DMS53 (cell line): ENCODE measurements at regions not wholly inside any gene's neighbourhood (a gene's known extent, or its start where the extent isn't known, plus 50 kb on each side); places are given as distances from the start of the nearest gene placed in this dataset.

Experiments
- DNase-seq: peaks from one replicate; lab custom pipeline; 2025; lab: John Stamatoyannopoulos, UW

- DNase-seq = no peak
Measured at GRCh38 chr6:134708079-134708478, 241.8 kb downstream of the ALDH8A1 start.

DNA sequence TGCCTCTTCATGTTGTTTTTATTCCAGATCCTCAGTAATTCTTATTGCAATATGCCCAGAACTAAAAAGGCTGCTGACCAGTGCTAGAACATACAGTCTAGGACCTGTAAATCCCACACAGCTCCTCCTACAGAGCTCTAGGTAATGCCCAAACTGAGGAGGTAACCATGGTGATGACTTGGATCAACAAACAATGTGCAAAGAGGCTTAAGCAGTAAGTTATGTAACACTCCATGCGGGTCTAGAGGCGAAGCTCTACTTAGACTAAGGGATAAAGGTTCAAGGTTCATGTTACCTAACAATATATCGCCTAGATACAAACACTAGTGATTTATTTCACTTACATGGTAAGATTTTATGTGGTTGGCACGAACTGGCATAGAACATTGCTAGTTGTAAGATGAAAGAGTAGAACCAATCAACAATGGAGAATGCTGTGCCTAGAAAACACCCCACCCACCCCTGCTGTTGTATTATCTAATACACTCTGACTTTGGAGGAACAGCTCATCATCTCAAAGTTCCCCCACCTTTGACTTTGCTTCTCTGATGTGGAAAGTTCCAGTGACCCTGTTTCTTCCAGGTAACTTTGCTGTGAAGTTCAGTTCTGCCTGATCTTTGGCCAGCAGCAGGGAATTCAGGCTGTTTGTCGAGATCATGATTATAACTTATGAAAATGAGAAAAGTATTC is 242.4 kb downstream of the ALDH8A1 start:
- peak; percentile 91 for DNase-seq

- DNase-seq = peak; percentile 2
Measured at GRCh38 chr6:134706806-134707205, 243.1 kb downstream of the ALDH8A1 start.

DNA sequence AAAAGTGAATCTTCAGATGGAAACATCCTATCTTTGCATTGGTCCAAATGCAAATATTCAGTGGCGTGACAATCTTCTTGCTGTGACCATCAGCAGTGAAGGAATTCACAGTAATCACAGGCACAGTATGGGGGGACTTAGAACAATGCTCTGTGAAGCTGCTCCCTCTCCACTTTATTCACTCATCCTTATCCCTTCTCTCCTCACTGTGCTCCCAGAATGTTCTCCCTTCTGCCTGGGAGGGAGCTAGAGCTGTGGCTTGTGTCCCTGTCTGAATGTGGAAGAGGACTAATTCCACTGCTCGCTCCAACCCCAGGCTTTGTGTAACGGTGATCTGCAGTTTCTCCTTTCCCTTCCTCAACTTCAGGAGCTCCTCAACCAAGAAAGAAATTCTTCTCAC is 243.7 kb downstream of the ALDH8A1 start:
- DNase-seq = no peak

- no peak for DNase-seq
Measured at GRCh38 chr6:134703206-134703605, 246.7 kb downstream of the ALDH8A1 start.

- DNase-seq = no peak
Measured at GRCh38 chr6:134702279-134702678, 247.6 kb downstream of the ALDH8A1 start.

DNA sequence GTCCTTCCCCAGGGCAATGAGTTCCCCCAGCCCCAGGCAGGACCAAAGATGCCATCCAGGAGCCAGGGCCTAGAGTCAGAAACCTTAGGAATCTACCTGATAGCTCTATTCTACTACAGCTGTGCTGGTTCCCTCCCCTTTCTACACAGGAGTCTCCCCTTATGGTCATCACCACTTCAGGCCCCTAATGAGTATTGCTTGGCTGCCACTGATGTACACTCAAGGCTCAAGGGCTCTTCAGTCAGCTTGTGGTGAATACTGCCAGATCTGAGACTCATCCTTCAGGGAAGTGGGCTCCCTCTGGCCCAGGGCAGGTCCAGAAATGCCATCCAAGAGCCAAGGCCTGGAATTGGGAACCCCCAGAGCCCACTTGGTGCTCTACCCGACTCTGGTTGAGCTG is 248.6 kb downstream of the ALDH8A1 start:
- DNase-seq = peak; percentile 50

GRCh38 chr6:134698228-134698627 is 251.7 kb downstream of the ALDH8A1 start:
- DNase-seq = no peak

GRCh38 chr6:134692008-134692407 is 257.9 kb downstream of the ALDH8A1 start:
- no peak for DNase-seq

DNA sequence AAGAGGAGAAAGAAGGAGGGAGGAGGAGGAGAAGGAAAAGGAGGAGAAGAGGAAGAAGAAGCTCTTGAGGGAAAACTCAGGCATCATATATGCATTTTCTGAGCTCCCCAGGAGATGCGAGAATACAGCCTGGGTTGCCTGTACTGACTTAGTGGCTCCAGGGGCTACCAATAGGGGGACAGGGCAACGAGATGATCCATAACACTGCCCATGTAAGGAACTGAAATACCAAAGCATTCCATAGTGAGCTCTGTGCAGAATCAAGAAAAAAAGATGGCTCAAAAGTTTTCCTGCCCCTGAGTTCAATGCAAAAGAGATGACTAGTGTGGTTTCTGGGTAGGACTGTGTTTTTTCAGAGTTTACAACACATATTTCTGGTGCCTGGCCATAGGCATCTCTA is 258.7 kb downstream of the ALDH8A1 start:
- no peak for DNase-seq

GRCh38 chr6:134690048-134690447 is 259.9 kb downstream of the ALDH8A1 start:
- DNase-seq = no peak

DNA sequence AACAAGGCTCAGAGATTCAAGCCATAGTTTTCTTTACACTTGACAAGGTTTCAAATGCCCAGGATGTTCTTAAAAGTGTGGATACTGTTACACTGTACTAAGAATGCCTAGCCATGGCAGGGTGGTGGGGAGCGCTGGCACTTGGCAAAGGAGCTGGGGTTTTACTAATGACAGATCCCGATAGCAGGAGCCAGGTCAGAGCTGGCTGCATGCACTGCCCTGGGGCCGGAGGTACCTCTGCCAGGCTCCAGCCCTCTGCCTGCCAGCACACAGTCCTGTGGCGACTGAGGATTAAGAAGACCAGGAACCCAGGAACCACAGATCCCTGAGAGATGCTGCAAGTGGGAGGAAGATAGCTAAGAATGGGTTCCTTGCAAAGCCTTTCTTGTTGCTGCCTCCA is 260.3 kb downstream of the ALDH8A1 start:
- no peak for DNase-seq

- no peak for DNase-seq
Measured at GRCh38 chr6:134689177-134689576, 260.7 kb downstream of the ALDH8A1 start.

DNA sequence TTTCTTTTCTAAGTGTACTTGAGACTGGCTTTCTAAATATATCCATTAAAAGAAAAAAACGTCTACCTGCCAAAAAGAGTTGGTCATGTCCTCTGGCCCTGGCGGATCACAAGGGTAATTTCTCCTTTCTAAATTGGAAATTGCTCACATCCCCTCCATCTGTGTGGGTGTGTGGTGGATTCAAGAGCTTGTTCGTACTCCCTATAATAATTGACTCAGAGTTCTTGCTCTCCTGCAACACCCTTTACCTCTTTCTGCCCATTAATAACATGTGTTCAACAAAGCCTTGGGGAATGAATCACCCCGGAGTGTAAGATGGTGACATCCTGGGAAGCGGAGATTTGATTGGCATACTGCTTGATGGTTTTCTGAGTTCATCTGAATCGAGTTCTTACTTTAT is 263.8 kb downstream of the ALDH8A1 start:
- DNase-seq = peak; percentile 51

DNA sequence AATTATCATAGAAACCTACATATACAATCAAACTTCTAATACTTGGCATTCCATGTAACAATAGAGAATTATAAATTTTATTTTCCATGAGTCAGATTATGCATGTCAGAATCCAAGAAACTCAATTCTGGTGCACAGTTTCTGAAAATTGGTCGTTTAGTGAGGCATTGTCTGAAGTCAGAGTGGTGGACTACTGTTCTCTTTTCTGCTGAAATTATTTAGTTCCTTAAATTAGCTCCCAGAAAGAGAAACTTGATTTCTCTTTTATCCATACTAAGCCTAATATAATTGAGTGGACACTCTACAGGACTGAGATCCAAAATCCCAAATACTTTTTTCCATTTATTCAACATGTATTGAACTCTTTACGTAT is 265.5 kb downstream of the ALDH8A1 start:
- no peak for DNase-seq

- no peak for DNase-seq
Measured at GRCh38 chr6:134683783-134684422, 266.0 kb downstream of the ALDH8A1 start.

DNA sequence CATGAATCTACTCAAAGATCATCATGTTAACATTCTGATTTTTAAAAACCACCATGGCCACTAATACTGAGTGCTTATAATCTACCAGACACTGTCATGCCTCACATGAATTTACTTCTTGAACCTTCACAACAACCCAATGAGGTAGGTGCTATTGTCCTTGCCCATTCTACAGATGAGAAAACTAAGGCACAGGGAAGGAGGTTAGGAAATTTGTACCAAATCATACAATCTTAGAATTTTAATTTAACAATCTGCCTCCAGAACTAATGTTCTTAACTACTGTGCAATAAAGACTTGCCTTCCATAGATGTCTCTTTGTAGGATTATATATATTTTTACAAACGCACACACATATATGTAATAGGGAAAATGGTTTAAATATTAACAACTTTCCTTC is 269.5 kb downstream of the ALDH8A1 start:
- no peak for DNase-seq

GRCh38 chr6:134680021-134680420 is 269.9 kb downstream of the ALDH8A1 start:
- no peak for DNase-seq

DNA sequence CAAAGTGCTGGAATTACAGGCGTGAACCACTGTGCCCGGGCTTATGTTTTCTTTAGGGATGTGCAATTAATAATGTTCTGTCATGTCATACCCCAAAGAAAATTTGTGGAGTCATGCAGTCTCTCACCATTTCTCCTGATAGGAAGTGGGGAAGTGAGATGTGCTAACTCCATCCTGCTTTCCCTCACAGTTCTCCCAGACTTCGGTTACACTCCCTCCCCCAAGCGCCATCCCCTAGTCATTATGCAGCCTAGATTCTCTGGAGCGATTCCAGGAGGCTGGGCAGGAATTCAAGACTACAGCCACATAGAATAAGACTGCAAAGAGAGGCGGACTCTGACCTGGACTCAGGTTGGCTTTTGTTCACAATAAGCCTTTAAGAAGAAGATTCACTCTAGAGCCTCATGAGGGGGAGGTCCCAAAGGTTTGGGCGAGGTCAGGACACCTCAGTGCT is 271.4 kb downstream of the ALDH8A1 start:
- DNase-seq = no peak

DNA sequence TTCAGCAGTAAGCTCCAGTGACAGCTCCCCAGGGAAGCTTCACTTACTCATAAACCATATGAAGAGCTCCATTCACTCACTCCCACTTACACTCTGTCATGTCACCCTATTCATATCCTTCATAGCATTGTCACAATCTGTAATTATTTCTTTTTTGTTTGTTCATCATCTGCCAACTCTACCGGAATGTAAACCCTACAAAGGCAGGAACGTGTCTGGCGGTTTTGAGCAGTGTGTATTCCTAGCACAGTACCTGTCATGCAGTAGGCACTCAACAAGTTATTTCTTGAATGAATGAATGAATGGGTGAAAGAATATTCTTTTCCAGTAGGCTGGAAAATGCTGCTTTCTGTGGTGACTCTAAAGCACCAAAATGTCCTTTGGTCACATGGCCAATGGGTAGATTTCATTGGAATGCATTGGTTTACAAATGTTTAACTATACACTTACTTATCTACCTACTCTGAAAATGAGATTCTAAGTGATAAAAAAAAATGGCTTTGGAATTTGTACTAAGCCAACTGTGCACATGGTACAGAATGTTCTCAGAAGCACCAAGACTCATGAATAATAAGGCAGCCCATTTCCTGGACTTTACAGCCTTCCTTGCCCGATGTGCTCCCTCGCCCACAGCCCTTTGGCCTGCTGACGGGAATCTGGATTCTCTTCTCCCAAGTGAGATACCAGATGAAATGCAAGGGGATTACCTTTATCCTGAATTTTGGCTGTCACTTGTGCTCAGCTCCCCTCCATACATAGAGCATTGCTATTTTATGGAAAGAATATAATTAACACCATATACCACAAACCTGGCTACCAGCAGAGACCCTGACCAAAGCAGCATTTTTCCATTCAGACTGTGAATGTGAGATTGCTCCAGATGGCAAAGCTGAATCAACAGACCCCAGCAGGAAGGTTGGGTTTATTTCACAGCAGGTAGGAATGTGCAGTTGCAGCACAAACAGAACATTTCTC is 273.3 kb downstream of the ALDH8A1 start:
- DNase-seq = no peak

DNA sequence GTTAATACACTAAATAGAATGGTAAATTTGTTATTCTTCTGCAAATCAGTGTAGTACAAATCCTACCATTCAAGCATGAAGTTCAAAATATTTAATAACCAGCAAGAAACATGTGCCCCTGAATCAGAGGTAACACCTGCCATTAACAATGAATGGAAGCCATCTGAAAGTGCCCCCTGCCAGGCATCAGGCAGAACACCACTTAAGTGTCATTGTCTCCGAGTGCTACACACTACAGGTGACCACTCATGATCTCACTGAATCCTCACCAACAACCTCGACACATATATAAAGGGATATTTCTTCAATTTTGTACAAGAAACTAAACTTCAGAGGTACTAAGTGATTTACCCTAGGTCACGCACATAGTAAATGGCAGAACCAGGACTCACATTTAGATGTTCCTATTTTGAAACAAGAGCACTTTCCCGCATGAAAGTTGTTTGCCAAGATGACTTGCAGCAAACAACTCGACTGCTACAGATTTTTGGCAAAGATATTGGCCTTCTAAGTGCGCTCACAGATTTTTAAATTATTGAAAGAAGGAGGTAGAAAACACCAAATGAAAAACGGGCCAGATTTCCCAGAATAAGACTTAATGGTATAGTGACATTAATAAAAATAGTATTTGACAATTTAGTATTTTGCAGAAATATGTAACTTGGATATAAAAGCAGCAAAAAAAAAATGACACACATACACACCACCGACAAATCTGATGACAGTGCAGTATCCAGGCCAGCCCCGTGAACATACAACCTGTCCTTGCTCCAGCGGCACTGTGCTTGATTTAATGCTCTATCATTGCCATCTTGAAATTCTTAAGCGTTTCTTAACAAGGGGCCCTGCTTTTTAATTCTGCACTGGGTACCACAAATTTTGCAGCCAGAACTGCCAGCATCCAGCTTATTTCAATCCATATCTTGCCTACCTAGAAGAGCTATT is 274.5 kb downstream of the ALDH8A1 start:
- DNase-seq = peak; percentile 69

- peak; percentile 37 for DNase-seq
Measured at GRCh38 chr6:134674562-134674961, 275.3 kb downstream of the ALDH8A1 start.
